ENCODE measurements at regions not wholly inside any gene's neighbourhood (a gene's known extent, or its start where the extent isn't known, plus 50 kb on each side); places are given as distances from the start of the nearest gene placed in this dataset.

- no peak for TF ChIP-seq CTCF (IDR thresholded peaks at IDR 0.05)
- no peak for TF ChIP-seq EZH2phosphoT487 (IDR thresholded peaks at IDR 0.05)
- TF ChIP-seq EZH2 (IDR thresholded peaks at IDR 0.05): no peak
Measured at GRCh38 chr3:72093992-72094334, 309.0 kb upstream of the PROK2 start.
